Neural progenitor cell (in vitro differentiated cells): ENCODE measurements at regions not wholly inside any gene's neighbourhood (a gene's known extent, or its start where the extent isn't known, plus 50 kb on each side); places are given as distances from the start of the nearest gene placed in this dataset.
A peak's percentile ranks its signal among the peaks of the same experiment; 100 is the strongest.

Experiments
- DNase-seq: peaks from one replicate; pipeline ENCODE4 v3.0.0-alpha.2; 2016; ENCODE audit warnings: low spot score
- H2AFZ ChIP-seq: fragments of 200-600 bp; sonication (generic); replicated peaks from 2 replicates; pipeline ENCODE4 v1.6.1; 2016; ENCODE audit warnings: antibody characterized with exemption
- H3F3A ChIP-seq: fragments of 200-600 bp; sonication (generic); 2 replicates; pipeline ENCODE4 v1.6.1; 2016; ENCODE audit warnings: antibody characterized with exemption, low read depth
- H3K27ac ChIP-seq: fragments of 200-600 bp; sonication (generic); 2 replicates; pipeline ENCODE4 v1.5.1; 2016; ENCODE audit warnings: mild to moderate bottlenecking
- H3K27me3 ChIP-seq: fragments of 200-600 bp; sonication (generic); 2 replicates; pipeline ENCODE4 v1.6.1; 2016; ENCODE audit warnings: mild to moderate bottlenecking, moderate library complexity
- H3K36me3 ChIP-seq: fragments of 200-600 bp; sonication (generic); 2 replicates; pipeline ENCODE4 v1.5.1; 2016
- H3K4me1 ChIP-seq: fragments of 200-600 bp; sonication (generic); 2 replicates; pipeline ENCODE4 v1.6.1; 2016; ENCODE audit warnings: mixed run types
- H3K4me2 ChIP-seq: fragments of 200-600 bp; sonication (generic); 2 replicates; pipeline ENCODE4 v1.6.1; 2016
- H3K4me3 ChIP-seq: fragments of 200-600 bp; sonication (generic); 2 replicates; pipeline ENCODE4 v1.5.1; 2016
- H3K79me2 ChIP-seq: fragments of 200-600 bp; sonication (generic); 2 replicates; pipeline ENCODE4 v1.6.1; 2016; ENCODE audit warnings: low read depth
- H3K9ac ChIP-seq: fragments of 200-600 bp; sonication (generic); 2 replicates; pipeline ENCODE4 v1.6.1; 2016
- H3K9me3 ChIP-seq: fragments of 200-600 bp; sonication (generic); 2 replicates; pipeline ENCODE4 v1.5.1; 2016; ENCODE audit warnings: low read depth
- H4K20me1 ChIP-seq: fragments of 200-600 bp; sonication (generic); 2 replicates; pipeline ENCODE4 v1.6.1; 2016; ENCODE audit warnings: low read depth
- H3K27ac Mint-ChIP-seq: 3 replicates; pipeline ENCODE4 v1.8.0; 2021; ENCODE audit warnings: mixed read lengths
- H3K27me3 Mint-ChIP-seq: 2 replicates; pipeline ENCODE4 v1.8.0; 2022; ENCODE audit warnings: low read depth, mild to moderate bottlenecking, inconsistent platforms, moderate library complexity, mixed read lengths; ENCODE audit not compliant: insufficient read depth
- H3K36me3 Mint-ChIP-seq: 3 replicates; pipeline ENCODE4 v1.8.0; 2021; ENCODE audit warnings: mixed read lengths
- H3K4me1 Mint-ChIP-seq: 3 replicates; pipeline ENCODE4 v1.8.0; 2021; ENCODE audit warnings: mixed read lengths
- H3K4me3 Mint-ChIP-seq: 3 replicates; pipeline ENCODE4 v1.8.0; 2021; ENCODE audit warnings: mild to moderate bottlenecking, moderate library complexity, mixed read lengths
- H3K9me3 Mint-ChIP-seq: 3 replicates; pipeline ENCODE4 v1.8.0; 2020; ENCODE audit warnings: mixed read lengths
- CTCF ChIP-seq: fragments of 200-600 bp; sonication (generic); IDR thresholded peaks from 2 replicates; pipeline ENCODE4 v1.5.1; 2017; ENCODE audit warnings: antibody characterized with exemption, mild to moderate bottlenecking
- EZH2 ChIP-seq: fragments of 200-600 bp; sonication (generic); IDR thresholded peaks from 2 replicates; pipeline ENCODE4 v1.6.1; 2017; ENCODE audit warnings: antibody characterized with exemption, mild to moderate bottlenecking, moderate library complexity
- EZH2phosphoT487 ChIP-seq: fragments of 200-600 bp; sonication (generic); IDR thresholded peaks from 2 replicates; pipeline ENCODE4 v1.6.1; 2017; ENCODE audit warnings: antibody characterized with exemption

- Histone ChIP-seq H3K4me3 (no peak overlapping the region), H3K4me1 (peaks cover 26% of the 10 kb centered on the region), H3F3A (peaks cover 7% of the 10 kb centered on the region), H3K27ac (no peak overlapping the region), H3K4me2 (no peak overlapping the region), H3K9ac (no peak overlapping the region), H3K36me3 (no peaks in the 10 kb centered on the region), H4K20me1 (no peaks in the 10 kb centered on the region), H2AFZ (no peak overlapping the region), H3K79me2 (no peaks in the 10 kb centered on the region), H3K27me3 (peaks cover 4% of the 10 kb centered on the region), H3K9me3 (no peaks in the 10 kb centered on the region)
- TF ChIP-seq CTCF (no peak), EZH2 (no peak), EZH2phosphoT487 (no peak)
- Mint-ChIP-seq H3K9me3 (peaks cover 2% of the 10 kb centered on the region), H3K27ac (no peak overlapping the region), H3K36me3 (no peaks in the 10 kb centered on the region), H3K4me1 (peaks cover 24% of the 10 kb centered on the region), H3K4me3 (no peak overlapping the region), H3K27me3 (no peaks in the 10 kb centered on the region)
- no peak for DNase-seq
These were observed 61.2 kb downstream of the BOD1L2 start for GRCh38 chr18:57208047-57208446.

DNA sequence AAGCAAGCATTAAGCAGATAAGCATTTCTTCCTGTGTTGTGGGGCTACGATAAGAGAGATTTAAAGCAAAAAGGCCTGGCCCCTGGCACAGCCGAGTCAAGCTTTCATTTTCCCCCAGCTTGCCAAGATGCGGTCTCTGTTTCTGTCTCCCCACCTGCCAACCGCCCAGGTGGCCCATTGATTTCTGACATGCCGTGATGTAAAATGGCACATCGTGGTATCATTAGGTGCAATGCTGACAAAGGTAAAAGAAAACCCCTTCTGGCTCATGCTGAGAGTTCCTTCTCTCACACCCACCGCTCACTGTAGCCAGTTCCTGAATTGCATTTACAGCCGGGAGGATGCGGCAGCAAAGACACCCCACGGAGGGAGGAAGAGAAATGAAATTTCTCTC is 62.8 kb downstream of the BOD1L2 start:
- H3K4me2 ChIP-seq, result peak overlapping the region; percentile 76
- peak overlapping the region; percentile 54 for H3K4me3 Mint-ChIP-seq
- H3K9me3 ChIP-seq, result no peaks in the 10 kb centered on the region
- peak overlapping the region; percentile 20 for H3K4me3 ChIP-seq
- H3K4me1 Mint-ChIP-seq, result peaks cover 24% of the 10 kb centered on the region
- H3K27ac Mint-ChIP-seq, result no peak overlapping the region
- no peaks in the 10 kb centered on the region for H3K27me3 Mint-ChIP-seq
- H2AFZ ChIP-seq, result peak overlapping the region; percentile 59
- no peak for TF ChIP-seq EZH2phosphoT487
- no peaks in the 10 kb centered on the region for H4K20me1 ChIP-seq
- H3K27me3 ChIP-seq, result peaks cover 4% of the 10 kb centered on the region
- H3K4me1 ChIP-seq, result peaks cover 26% of the 10 kb centered on the region
- H3K36me3 ChIP-seq, result no peaks in the 10 kb centered on the region
- DNase-seq, result no peak
- no peak overlapping the region for H3K9ac ChIP-seq
- peaks cover 2% of the 10 kb centered on the region for H3K9me3 Mint-ChIP-seq
- no peaks in the 10 kb centered on the region for H3K79me2 ChIP-seq
- peaks cover 7% of the 10 kb centered on the region for H3F3A ChIP-seq
- H3K27ac ChIP-seq, result no peak overlapping the region
- H3K36me3 Mint-ChIP-seq, result no peaks in the 10 kb centered on the region

DNA sequence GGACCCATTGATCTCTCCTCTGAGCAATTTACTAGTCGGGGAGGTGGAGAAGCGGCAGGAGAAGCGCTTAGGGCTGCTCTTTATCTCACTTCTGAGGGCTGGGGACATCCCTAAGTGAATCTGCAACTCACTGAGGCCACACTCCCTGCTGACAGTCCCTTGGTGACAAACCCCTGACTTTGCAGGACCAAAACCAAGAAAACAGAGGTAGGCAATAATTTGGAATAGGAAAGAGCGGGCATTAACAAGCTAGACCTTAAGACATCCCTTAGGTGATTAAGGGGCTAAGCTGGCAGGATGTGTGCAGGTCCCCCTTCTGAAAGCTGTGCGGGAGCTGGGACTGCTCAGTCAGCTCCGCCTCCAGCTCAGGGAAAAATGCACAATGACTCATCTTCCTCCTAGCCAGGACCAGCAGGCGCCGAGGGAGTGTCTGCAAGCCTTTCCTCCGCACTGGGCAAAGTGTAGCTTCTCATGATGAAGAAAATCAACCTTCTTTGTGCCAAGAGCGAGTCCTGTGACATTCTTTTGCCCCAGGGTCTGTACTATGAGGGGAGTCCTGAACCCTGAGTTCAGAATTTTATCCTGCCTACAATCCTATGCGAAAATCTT is 63.3 kb downstream of the BOD1L2 start:
- Histone ChIP-seq H3F3A (peaks cover 7% of the 10 kb centered on the region), H3K27ac (no peak overlapping the region), H3K27me3 (peaks cover 4% of the 10 kb centered on the region), H4K20me1 (no peaks in the 10 kb centered on the region), H3K36me3 (no peaks in the 10 kb centered on the region), H3K4me2 (peak overlapping the region; percentile 76), H3K9ac (no peak overlapping the region), H3K79me2 (no peaks in the 10 kb centered on the region), H3K9me3 (no peaks in the 10 kb centered on the region), H3K4me3 (peak overlapping the region; percentile 20), H2AFZ (peak overlapping the region; percentile 59), H3K4me1 (peaks cover 26% of the 10 kb centered on the region)
- peak; percentile 68 for DNase-seq
- Mint-ChIP-seq H3K4me1 (peaks cover 24% of the 10 kb centered on the region), H3K27me3 (no peaks in the 10 kb centered on the region), H3K27ac (no peak overlapping the region), H3K9me3 (peaks cover under 1% of the 10 kb centered on the region), H3K36me3 (no peaks in the 10 kb centered on the region), H3K4me3 (peak overlapping the region; percentile 42)
- TF ChIP-seq EZH2, result no peak

DNA sequence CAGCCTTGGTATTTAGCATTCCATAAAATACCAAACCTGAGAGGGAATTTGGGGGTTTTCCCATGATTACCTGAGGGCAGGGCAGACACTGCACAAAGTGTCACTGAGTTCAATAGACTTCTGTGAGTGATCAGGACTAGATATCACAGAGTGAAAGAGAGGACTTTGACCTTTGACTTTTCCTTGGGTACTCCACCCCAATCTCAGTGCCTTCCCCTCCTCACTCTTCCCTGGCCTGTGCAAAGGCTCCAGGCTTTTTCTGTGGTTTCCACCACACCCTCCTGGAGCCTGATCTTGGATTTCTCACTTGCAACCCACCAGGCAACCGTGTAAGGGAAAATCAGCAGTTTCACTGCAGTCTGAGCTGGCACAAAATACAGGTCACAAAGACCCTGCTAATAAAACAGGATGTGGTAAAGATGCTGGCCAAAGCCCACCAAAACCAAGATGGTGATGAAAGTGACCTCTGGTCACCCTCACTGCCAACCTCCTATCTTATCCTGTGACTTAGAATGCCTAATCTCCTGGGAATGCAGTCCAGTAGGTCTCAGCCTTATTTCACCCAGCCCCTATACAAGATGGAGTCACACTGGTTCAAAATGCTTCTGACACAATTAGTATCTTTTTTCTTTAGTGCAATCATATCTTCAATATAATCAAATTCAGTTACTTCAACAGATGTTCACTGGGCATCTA is 64.0 kb downstream of the BOD1L2 start:
- Histone ChIP-seq H3K4me3 (no peak overlapping the region), H3K79me2 (no peaks in the 10 kb centered on the region), H3K27me3 (peaks cover 4% of the 10 kb centered on the region), H3K4me2 (peak overlapping the region; percentile 76), H3F3A (peaks cover 7% of the 10 kb centered on the region), H3K27ac (no peak overlapping the region), H3K9ac (no peak overlapping the region), H3K4me1 (peaks cover 26% of the 10 kb centered on the region), H4K20me1 (no peaks in the 10 kb centered on the region), H3K36me3 (no peaks in the 10 kb centered on the region), H2AFZ (peak overlapping the region; percentile 59), H3K9me3 (no peaks in the 10 kb centered on the region)
- no peaks in the 10 kb centered on the region for H3K36me3 Mint-ChIP-seq
- no peaks in the 10 kb centered on the region for H3K27me3 Mint-ChIP-seq
- no peak overlapping the region for H3K27ac Mint-ChIP-seq
- no peak overlapping the region for H3K4me3 Mint-ChIP-seq
- no peaks in the 10 kb centered on the region for H3K9me3 Mint-ChIP-seq
- TF ChIP-seq EZH2phosphoT487, result no peak
- no peak for TF ChIP-seq CTCF
- no peak for TF ChIP-seq EZH2
- no peak for DNase-seq
- peaks cover 24% of the 10 kb centered on the region for H3K4me1 Mint-ChIP-seq
